Neural cell (in vitro differentiated cells): ENCODE measurements at regions not wholly inside any gene's neighbourhood (a gene's known extent, or its start where the extent isn't known, plus 50 kb on each side); places are given as distances from the start of the nearest gene placed in this dataset.

ENCODE experiments used
- H2AFZ ChIP-seq: fragments of 200-600, 300-800 bp; sonication (generic), shearing (Covaris generic); 2 replicates; pipeline ENCODE4 v1.6.0; 2014; ENCODE audit warnings: low read depth, mild to moderate bottlenecking, antibody characterized with exemption, low read length, moderate library complexity
- H3F3A ChIP-seq: fragments of 200-600 bp; shearing (Covaris generic); 2 replicates; pipeline ENCODE4 v1.6.1; 2016; ENCODE audit warnings: mild to moderate bottlenecking, moderate library complexity, mixed read lengths, antibody characterized with exemption, low read length; ENCODE audit not compliant: insufficient read depth, poor library complexity, severe bottlenecking
- H3K27ac ChIP-seq: fragments of 200-600, 300-800 bp; sonication (generic), shearing (Covaris generic); 2 replicates; pipeline ENCODE4 v1.5.1; 2014; ENCODE audit warnings: mild to moderate bottlenecking, low read length, moderate library complexity
- H3K27me3 ChIP-seq: fragments of 300-800, 200-600 bp; sonication (generic), shearing (Covaris generic); 2 replicates; pipeline ENCODE4 v1.6.0; 2014; ENCODE audit warnings: mild to moderate bottlenecking, low read depth, low read length, moderate library complexity; ENCODE audit not compliant: insufficient read depth
- H3K36me3 ChIP-seq: fragments of 300-800, 200-600 bp; sonication (generic), shearing (Covaris generic); 2 replicates; pipeline ENCODE4 v1.5.1; 2014; ENCODE audit warnings: mild to moderate bottlenecking, antibody characterized with exemption, low read length, moderate library complexity; ENCODE audit not compliant: insufficient read depth
- H3K4me2 ChIP-seq: fragments of 300-800, 200-600 bp; sonication (generic), shearing (Covaris generic); 2 replicates; pipeline ENCODE4 v1.6.0; 2014; ENCODE audit warnings: mild to moderate bottlenecking, low read length
- H3K4me3 ChIP-seq: fragments of 300-800, 200-600 bp; sonication (generic), shearing (Covaris generic); 2 replicates; pipeline ENCODE4 v1.5.1; 2014; ENCODE audit warnings: mild to moderate bottlenecking, low read length, moderate library complexity
- H3K79me2 ChIP-seq: fragments of 200-600 bp; shearing (Covaris generic); replicated peaks from 2 replicates; pipeline ENCODE4 v1.6.0; 2014; ENCODE audit warnings: mild to moderate bottlenecking, low read length, moderate library complexity; ENCODE audit not compliant: insufficient read depth
- H3K9ac ChIP-seq: fragments of 300-800, 200-600 bp; sonication (generic), shearing (Covaris generic); 2 replicates; pipeline ENCODE4 v1.6.1; 2016; ENCODE audit warnings: mild to moderate bottlenecking, low read length, mixed read lengths
- H3K9me2 ChIP-seq: fragments of 200-600 bp; shearing (Covaris generic); 2 replicates; pipeline ENCODE4 v1.6.1; 2016; ENCODE audit warnings: mild to moderate bottlenecking, low read length, mixed read lengths; ENCODE audit not compliant: insufficient read depth
- H3K9me3 ChIP-seq: fragments of 200-600, 300-800 bp; sonication (generic), shearing (Covaris generic); 2 replicates; pipeline ENCODE4 v1.6.1; 2016; ENCODE audit warnings: mild to moderate bottlenecking, mixed run types, low read length, moderate library complexity, mixed read lengths
- H4K20me1 ChIP-seq: fragments of 200-600 bp; shearing (Covaris generic); 2 replicates; pipeline ENCODE4 v1.6.1; 2016; ENCODE audit warnings: mild to moderate bottlenecking, mixed run types; ENCODE audit not compliant: insufficient read depth
- CTCF ChIP-seq: fragments of 450-650 bp; IDR thresholded peaks from 2 replicates; pipeline ENCODE4 v1.5.1; 2014; ENCODE audit warnings: antibody characterized with exemption, mild to moderate bottlenecking, moderate library complexity; ENCODE audit not compliant: poor library complexity, severe bottlenecking
- EP300 ChIP-seq: fragments of 450-650 bp; conservative IDR thresholded peaks from 2 replicates; pipeline ENCODE4 v1.6.1; 2014; ENCODE audit warnings: antibody characterized with exemption, mild to moderate bottlenecking, moderate library complexity; ENCODE audit not compliant: poor library complexity, severe bottlenecking
- EZH2 ChIP-seq: fragments of 200-600, 300-800 bp; shearing (Covaris generic), sonication (generic); IDR thresholded peaks from 2 replicates; pipeline ENCODE4 v1.6.1; 2014; ENCODE audit warnings: antibody characterized with exemption, low read length, borderline replicate concordance, mild to moderate bottlenecking; ENCODE audit not compliant: insufficient read depth, poor library complexity, severe bottlenecking
- MXI1 ChIP-seq: fragments of 450-650 bp; conservative IDR thresholded peaks from 2 replicates; pipeline ENCODE4 v1.6.1; 2014; ENCODE audit warnings: antibody characterized with exemption, mild to moderate bottlenecking; ENCODE audit not compliant: poor library complexity, severe bottlenecking
- POLR2AphosphoS5 ChIP-seq: IDR thresholded peaks from 2 replicates; pipeline ENCODE4 v1.6.1; 2012
- RAD21 ChIP-seq: fragments of 450-650 bp; conservative IDR thresholded peaks from 2 replicates; pipeline ENCODE4 v1.6.1; 2014; ENCODE audit warnings: antibody characterized with exemption, mild to moderate bottlenecking, moderate library complexity
- REST ChIP-seq: IDR thresholded peaks from 2 replicates; pipeline ENCODE4 v1.6.1; 2012; ENCODE audit warnings: borderline replicate concordance
- SMC3 ChIP-seq: fragments of 450-650 bp; conservative IDR thresholded peaks from 2 replicates; pipeline ENCODE4 v1.6.1; 2014; ENCODE audit warnings: antibody characterized with exemption, mild to moderate bottlenecking, moderate library complexity; ENCODE audit not compliant: poor library complexity
- TAF1 ChIP-seq: IDR thresholded peaks from 2 replicates; pipeline ENCODE4 v1.6.1; 2012; ENCODE audit warnings: low read depth

GRCh38 chr14:94867209-94867608, 97.3 kb upstream of the GSC start:
- H3K9me3 ChIP-seq: no peaks in the 10 kb centered on the region
- H2AFZ ChIP-seq: no peak overlapping the region
- no peak overlapping the region for H3K4me3 ChIP-seq
- H3K79me2 ChIP-seq: no peaks in the 10 kb centered on the region
- no peaks in the 10 kb centered on the region for H3K36me3 ChIP-seq
- TF ChIP-seq RAD21: no peak
- no peak for TF ChIP-seq SMC3
- no peak for TF ChIP-seq POLR2AphosphoS5
- TF ChIP-seq MXI1: no peak
- TF ChIP-seq TAF1: no peak
- H3K4me2 ChIP-seq: no peak overlapping the region
- H3K27me3 ChIP-seq: no peaks in the 10 kb centered on the region
- H3K27ac ChIP-seq: no peak overlapping the region
- H3K9ac ChIP-seq: no peak overlapping the region
- no peaks in the 10 kb centered on the region for H4K20me1 ChIP-seq
- no peaks in the 10 kb centered on the region for H3F3A ChIP-seq
- no peaks in the 10 kb centered on the region for H3K9me2 ChIP-seq

- no peaks in the 10 kb centered on the region for H3K36me3 ChIP-seq
- H2AFZ ChIP-seq: no peak overlapping the region
- H3K4me3 ChIP-seq: no peak overlapping the region
- H3K9ac ChIP-seq: no peak overlapping the region
- no peak for TF ChIP-seq SMC3
- no peak for TF ChIP-seq EP300
- TF ChIP-seq EZH2: no peak
- no peak for TF ChIP-seq RAD21
- no peak for TF ChIP-seq TAF1
- TF ChIP-seq CTCF: no peak
- TF ChIP-seq REST: no peak
- TF ChIP-seq POLR2AphosphoS5: no peak
- no peak for TF ChIP-seq MXI1
- H3K9me2 ChIP-seq: no peaks in the 10 kb centered on the region
- no peaks in the 10 kb centered on the region for H3K9me3 ChIP-seq
- no peaks in the 10 kb centered on the region for H4K20me1 ChIP-seq
- H3K4me2 ChIP-seq: no peak overlapping the region
- H3K27me3 ChIP-seq: no peaks in the 10 kb centered on the region
- no peaks in the 10 kb centered on the region for H3K79me2 ChIP-seq
- no peaks in the 10 kb centered on the region for H3F3A ChIP-seq
- no peak overlapping the region for H3K27ac ChIP-seq
Measured at GRCh38 chr14:94864387-94865195, 94.7 kb upstream of the GSC start.
